HEK293T (cell line): ENCODE measurements at regions not wholly inside any gene's neighbourhood (a gene's known extent, or its start where the extent isn't known, plus 50 kb on each side); places are given as distances from the start of the nearest gene placed in this dataset.

ENCODE experiments used
- BHLHE40 ChIP-seq: fragments of 450-650 bp; IDR thresholded peaks from 2 replicates; pipeline ENCODE4 v1.6.1; 2016; ENCODE audit warnings: mild to moderate bottlenecking, moderate library complexity, borderline replicate concordance
- ELF4 ChIP-seq: fragments of 450-650 bp; IDR thresholded peaks from 2 replicates; pipeline ENCODE4 v1.6.1; 2017; ENCODE audit warnings: antibody characterized with exemption
- FOXA1 ChIP-seq: fragments of 450-650 bp; IDR thresholded peaks from 2 replicates; pipeline ENCODE4 v1.6.1; 2016; ENCODE audit warnings: mild to moderate bottlenecking

GRCh38 chr21:41662761-41663160, 104.1 kb downstream of the RIPK4 start:
- no peak for TF ChIP-seq FOXA1
- TF ChIP-seq ELF4: no peak
- no peak for TF ChIP-seq BHLHE40
